CD14-positive monocyte (primary cell): ENCODE measurements at regions not wholly inside any gene's neighbourhood (a gene's known extent, or its start where the extent isn't known, plus 50 kb on each side); places are given as distances from the start of the nearest gene placed in this dataset.

Experiments
- DNase-seq, 3 donors: peaks; one replicate each; pipeline ENCODE4 v3.0.0-alpha.2; 2011 to 2022
- H2AFZ ChIP-seq: 2 replicates; pipeline ENCODE4 v1.6.0; 2012; ENCODE audit warnings: mild to moderate bottlenecking, low read depth, low read length, inconsistent platforms; ENCODE audit not compliant: insufficient read depth, poor library complexity, severe bottlenecking
- H3K27ac ChIP-seq, 2 donors: 1 replicate in 1 of 2; 2 replicates in 1 of 2; pipeline ENCODE4 v1.5.1; 2012 to 2013; ENCODE audit warnings: low read length in 2 of 2, control low read depth in 1 of 2, inconsistent platforms in 1 of 2, low read depth in 1 of 2, mild to moderate bottlenecking in 1 of 2
- H3K27me3 ChIP-seq, 2 donors: one replicate each; pipeline versions ENCODE4 v1.6.0 to v1.6.1; 2011 to 2013; ENCODE audit warnings: low read length in 2 of 2; ENCODE audit not compliant: control insufficient read depth in 2 of 2, insufficient read depth in 2 of 2
- H3K36me3 ChIP-seq, 2 donors: replicated peaks in 1 of 2; 1 replicate in 1 of 2; 2 replicates in 1 of 2; pipeline versions ENCODE4 v1.5.1 to v1.6.1; 2012 to 2013; ENCODE audit warnings: low read length in 2 of 2, control low read depth in 1 of 2, inconsistent platforms in 1 of 2, mild to moderate bottlenecking in 1 of 2; ENCODE audit not compliant: insufficient read depth in 2 of 2, control insufficient read depth in 1 of 2
- H3K4me1 ChIP-seq, 2 donors: 1 replicate in 1 of 2; 2 replicates in 1 of 2; pipeline versions ENCODE4 v1.5.1 to v1.6.1; 2012 to 2013; ENCODE audit warnings: low read length in 2 of 2, control low read depth in 1 of 2, inconsistent platforms in 1 of 2, mild to moderate bottlenecking in 1 of 2, moderate library complexity in 1 of 2; ENCODE audit not compliant: insufficient read depth in 2 of 2, control insufficient read depth in 1 of 2
- H3K4me2 ChIP-seq: replicated peaks from 2 replicates; pipeline ENCODE3; 2012; ENCODE audit warnings: low read length, moderate library complexity, mild to moderate bottlenecking; ENCODE audit not compliant: poor library complexity, severe bottlenecking; ENCODE audit errors: extremely low read depth
- H3K4me3 ChIP-seq, 3 experiments: fragments of 200-600 bp in 1 of 3; sonication (generic) in 1 of 3; replicated peaks in 1 of 3; 1 replicate in 2 of 3; 2 replicates in 1 of 3; pipeline ENCODE4 v1.5.1; 2011 to 2013; ENCODE audit warnings: low read length in 3 of 3, mild to moderate bottlenecking in 3 of 3, control low read depth in 2 of 3, low read depth in 2 of 3, inconsistent platforms in 1 of 3, moderate library complexity in 1 of 3
- H3K79me2 ChIP-seq: 2 replicates; pipeline ENCODE4 v1.6.0; 2012; ENCODE audit warnings: mild to moderate bottlenecking, control low read depth, inconsistent platforms, low read length, moderate library complexity; ENCODE audit not compliant: insufficient read depth
- H3K9ac ChIP-seq: 2 replicates; pipeline ENCODE4 v1.6.0; 2017; ENCODE audit warnings: low read length, mild to moderate bottlenecking; ENCODE audit not compliant: insufficient read depth, poor library complexity, severe bottlenecking
- H3K9me3 ChIP-seq, 2 donors: replicated peaks in 1 of 2; 1 replicate in 1 of 2; 2 replicates in 1 of 2; pipeline versions ENCODE4 v1.5.1 to v1.6.1; 2012 to 2013; ENCODE audit warnings: low read length in 2 of 2, control low read depth in 1 of 2; ENCODE audit not compliant: control insufficient read depth in 1 of 2, insufficient read depth in 1 of 2
- H4K20me1 ChIP-seq: 2 replicates; pipeline ENCODE4 v1.6.0; 2012; ENCODE audit warnings: mild to moderate bottlenecking, low read length, control low read depth, moderate library complexity; ENCODE audit not compliant: insufficient read depth
- H3K27ac Mint-ChIP-seq, 7 donors: one replicate each; pipeline ENCODE4 v1.8.0; 2020; ENCODE audit warnings: mild to moderate bottlenecking in 7 of 7, mixed read lengths in 7 of 7, moderate library complexity in 6 of 7, inconsistent platforms in 2 of 7
- H3K27me3 Mint-ChIP-seq, 3 donors: one replicate each; pipeline ENCODE4 v1.8.0; 2021 to 2022; ENCODE audit warnings: low read depth in 3 of 3, mild to moderate bottlenecking in 3 of 3, mixed read lengths in 3 of 3, moderate library complexity in 3 of 3, inconsistent platforms in 1 of 3
- H3K36me3 Mint-ChIP-seq, 2 donors: one replicate each; pipeline ENCODE4 v1.8.0; 2020; ENCODE audit warnings: mixed read lengths in 2 of 2, inconsistent platforms in 1 of 2, mild to moderate bottlenecking in 1 of 2
- H3K4me1 Mint-ChIP-seq: one replicate; pipeline ENCODE4 v1.8.0; 2020; ENCODE audit warnings: mild to moderate bottlenecking, mixed read lengths
- H3K4me3 Mint-ChIP-seq, 2 donors: one replicate each; pipeline ENCODE4 v1.8.0; 2020; ENCODE audit warnings: mild to moderate bottlenecking in 2 of 2, mixed read lengths in 2 of 2, moderate library complexity in 1 of 2
- H3K9me3 Mint-ChIP-seq, 7 donors: one replicate each; pipeline ENCODE4 v1.8.0; 2020 to 2022; ENCODE audit warnings: mixed read lengths in 7 of 7, mild to moderate bottlenecking in 6 of 7, moderate library complexity in 6 of 7, inconsistent platforms in 2 of 7
- CTCF ChIP-seq: fragments of 200-600 bp; IDR thresholded peaks from one replicate; pipeline ENCODE4 v1.8.0; 2022; ENCODE audit warnings: antibody characterized with exemption, mild to moderate bottlenecking
- WGBS: methylation state at CpG from one replicate; pipeline ENCODE4 v1.1.5; 2013; ENCODE audit warnings: missing lambda C conversion rate; ENCODE audit not compliant: insufficient coverage; 5-methylcytosine and 5-hydroxymethylcytosine counted together
- intact Hi-C, 2 donors: fragments of 100-400 bp; cut with micrococcal nuclease; formaldehyde crosslinking; loops; one replicate each; pipeline versions ENCODE4 v1.15.0 to v1.15.1; 2023

- no CpG with 5 or more reads among the region's 1 CpG for WGBS
- H3K4me1 Mint-ChIP-seq = no peaks in the 10 kb centered on the region
Measured at GRCh38 chr1:238778113-238778512, 608.3 kb upstream of the CHRM3 start.

DNA sequence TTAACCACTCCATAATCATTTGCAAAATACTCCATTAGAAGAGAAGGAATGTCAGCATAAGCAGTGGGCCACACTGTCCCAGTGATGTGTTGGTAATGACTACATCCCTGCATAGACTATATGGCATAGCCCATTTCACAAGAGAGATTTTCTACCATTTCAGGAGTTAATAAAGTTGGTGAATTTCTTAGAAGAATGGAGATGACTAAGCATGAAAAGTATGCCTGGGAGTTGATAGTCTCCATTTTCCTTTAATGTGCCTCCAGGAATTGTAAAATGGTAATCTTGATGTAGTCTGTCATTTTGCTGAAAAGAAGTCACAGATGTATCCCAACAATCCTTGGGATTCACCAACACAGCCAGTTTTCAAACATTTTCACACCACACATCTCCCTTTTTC lies 608.8 kb upstream of the CHRM3 start:
- Mint-ChIP-seq H3K4me1 (no peaks in the 10 kb centered on the region), H3K9me3 (peaks cover 0 to 7% (median 5%) of the 10 kb centered on the region in 7 donors), H3K36me3 (no peaks in the 10 kb centered on the region), H3K27ac (no peak overlapping the region), H3K27me3 (peaks cover 0 to 1% (median 0%) of the 10 kb centered on the region in 3 donors), H3K4me3 (no peak overlapping the region)
- no peak for TF ChIP-seq CTCF
- no peaks in the 10 kb centered on the region for H3K79me2 ChIP-seq
- no peak overlapping the region for H3K9ac ChIP-seq
- no peak overlapping the region for H2AFZ ChIP-seq
- H3K27ac ChIP-seq = no peak overlapping the region
- no peaks in the 10 kb centered on the region for H4K20me1 ChIP-seq
- peaks cover 3 to 5% of the 10 kb centered on the region in 2 donors for H3K9me3 ChIP-seq
- no peak for DNase-seq
- H3K4me3 ChIP-seq = no peak overlapping the region
- no peaks in the 10 kb centered on the region for H3K4me1 ChIP-seq
- no peaks in the 10 kb centered on the region for H3K27me3 ChIP-seq
- intact Hi-C loops = no loop called here
- no peak overlapping the region for H3K4me2 ChIP-seq
- no peaks in the 10 kb centered on the region for H3K36me3 ChIP-seq

More at GRCh38 chr1:238778113-238778512, 608.3 kb upstream of the CHRM3 start:
- H3K27ac ChIP-seq = no peak overlapping the region
- no peak overlapping the region for H3K27ac Mint-ChIP-seq
- no peaks in the 10 kb centered on the region for H3K79me2 ChIP-seq
- TF ChIP-seq CTCF = no peak
- H3K4me2 ChIP-seq = no peak overlapping the region
- H3K27me3 Mint-ChIP-seq = peaks cover 0 to 1% (median 0%) of the 10 kb centered on the region in 3 donors
- no peaks in the 10 kb centered on the region for H4K20me1 ChIP-seq
- H3K9me3 ChIP-seq = peaks cover 3 to 5% of the 10 kb centered on the region in 2 donors
- no peak overlapping the region for H3K4me3 Mint-ChIP-seq
- H3K36me3 Mint-ChIP-seq = no peaks in the 10 kb centered on the region
- H3K4me3 ChIP-seq = no peak overlapping the region
- no peak for DNase-seq
- intact Hi-C loops = no loop called here
- H3K9ac ChIP-seq = no peak overlapping the region
- no peaks in the 10 kb centered on the region for H3K36me3 ChIP-seq
- no peaks in the 10 kb centered on the region for H3K4me1 ChIP-seq
- H2AFZ ChIP-seq = no peak overlapping the region
- H3K27me3 ChIP-seq = no peaks in the 10 kb centered on the region
- H3K9me3 Mint-ChIP-seq = peaks cover 0 to 7% (median 5%) of the 10 kb centered on the region in 7 donors
